BLaER1 (cell line): ENCODE measurements at regions not wholly inside any gene's neighbourhood (a gene's known extent, or its start where the extent isn't known, plus 50 kb on each side); places are given as distances from the start of the nearest gene placed in this dataset.
A peak's percentile ranks its signal among the peaks of the same experiment; 100 is the strongest.

Experiments
- H3K27ac ChIP-seq: shearing (Covaris generic); formaldehyde crosslinking; 2 replicates; pipeline ENCODE4 v1.8.1; 2022
- H3K27me3 ChIP-seq: shearing (Covaris generic); formaldehyde crosslinking; 2 replicates; pipeline ENCODE4 v1.8.1; 2022
- H3K36me3 ChIP-seq: shearing (Covaris generic); formaldehyde crosslinking; 2 replicates; pipeline ENCODE4 v1.8.1; 2022
- H3K4me1 ChIP-seq: shearing (Covaris generic); formaldehyde crosslinking; 2 replicates; pipeline ENCODE4 v1.8.1; 2022
- H3K4me2 ChIP-seq: shearing (Covaris generic); formaldehyde crosslinking; 2 replicates; pipeline ENCODE4 v1.8.1; 2022
- H3K4me3 ChIP-seq: shearing (Covaris generic); formaldehyde crosslinking; 2 replicates; pipeline ENCODE4 v1.8.1; 2022
- H3K9ac ChIP-seq: shearing (Covaris generic); formaldehyde crosslinking; 2 replicates; pipeline ENCODE4 v1.8.1; 2022
- H3K9me3 ChIP-seq: shearing (Covaris generic); formaldehyde crosslinking; 2 replicates; pipeline ENCODE4 v1.8.1; 2022
- H4K20me1 ChIP-seq: shearing (Covaris generic); formaldehyde crosslinking; 2 replicates; pipeline ENCODE4 v1.8.1; 2022
- Cebpa-rat ChIP-seq: shearing (Covaris generic); IDR thresholded peaks from 2 replicates; pipeline ENCODE4 v1.8.1; 2022

DNA sequence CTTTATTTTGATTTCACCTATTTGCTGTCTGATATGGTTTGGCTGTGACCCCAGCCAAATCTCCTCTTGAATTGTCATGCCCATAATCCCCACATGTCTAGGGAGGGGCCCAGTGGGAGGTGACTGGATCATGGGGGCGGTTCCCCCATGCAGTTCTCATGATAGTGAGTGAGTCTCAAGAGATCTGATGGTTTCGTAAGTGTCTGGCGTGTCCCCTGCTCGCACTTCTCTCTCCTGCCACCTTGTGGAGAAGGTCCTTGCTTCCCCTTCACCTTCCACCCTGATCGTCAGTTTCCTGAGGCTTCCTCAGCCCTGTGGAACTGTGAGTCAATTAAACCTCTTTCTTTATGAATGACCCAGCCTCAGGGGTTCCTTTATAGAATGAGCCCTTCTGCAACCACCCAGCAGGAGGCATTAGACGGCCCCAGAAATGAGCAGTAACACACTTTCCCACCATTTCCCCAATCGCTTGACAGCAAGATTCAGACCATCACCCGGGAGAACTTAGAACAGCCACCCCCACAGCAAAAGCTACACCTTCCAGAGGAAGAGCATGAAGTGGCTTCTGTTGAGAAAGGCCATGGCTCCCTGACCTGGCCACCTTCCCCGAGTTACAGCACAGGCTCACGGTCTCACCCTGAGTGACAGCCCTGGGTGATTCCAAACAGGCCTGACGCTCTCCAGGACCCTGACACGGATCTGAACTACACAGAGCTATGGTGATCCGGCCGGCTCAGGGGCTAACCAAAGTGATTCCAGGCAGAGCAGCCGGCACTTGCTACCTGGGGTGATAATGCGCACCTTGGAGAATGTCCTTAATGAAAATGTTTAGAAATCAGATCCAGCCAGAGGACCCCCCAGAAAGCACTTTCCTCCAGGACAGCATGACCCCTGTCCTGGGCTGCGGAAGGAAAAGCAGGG is 131.2 kb upstream of the CDH4 start:
- peaks cover 48% of the 10 kb centered on the region for H3K4me1 ChIP-seq
- no peaks in the 10 kb centered on the region for H3K27me3 ChIP-seq
- no peaks in the 10 kb centered on the region for H3K36me3 ChIP-seq
- H4K20me1 ChIP-seq: no peaks in the 10 kb centered on the region
- H3K4me3 ChIP-seq: no peak overlapping the region
- H3K4me2 ChIP-seq: peak overlapping the region; percentile 49
- no peaks in the 10 kb centered on the region for H3K9me3 ChIP-seq
- H3K9ac ChIP-seq: no peak overlapping the region
- no peak for TF ChIP-seq Cebpa-rat
- no peak overlapping the region; the same call in 1 of the 2 replicates for H3K27ac ChIP-seq

DNA sequence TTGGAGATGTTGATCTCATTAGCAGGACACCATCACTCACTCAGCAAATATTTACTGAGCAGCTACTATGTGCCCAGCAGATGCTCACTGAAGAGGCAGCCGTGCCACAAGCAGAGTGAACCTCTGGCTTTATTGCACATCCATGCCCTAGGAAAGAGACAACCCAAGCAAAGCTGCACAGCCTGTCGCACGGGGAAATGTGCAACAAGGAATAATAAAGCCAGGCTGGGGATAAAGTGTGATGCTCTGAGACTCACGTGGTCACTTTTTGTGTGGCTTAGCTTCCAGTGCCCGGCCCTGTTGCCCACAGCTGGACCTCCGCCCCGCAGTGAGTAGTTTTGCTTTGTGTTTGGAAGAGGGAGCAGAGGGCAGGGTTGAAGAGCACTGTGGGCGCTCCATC is 130.4 kb upstream of the CDH4 start:
- H3K4me3 ChIP-seq: no peak overlapping the region
- no peak overlapping the region for H3K4me2 ChIP-seq
- no peak overlapping the region for H3K27ac ChIP-seq
- H3K9ac ChIP-seq: no peak overlapping the region
- H3K27me3 ChIP-seq: no peaks in the 10 kb centered on the region
- TF ChIP-seq Cebpa-rat: no peak
- no peaks in the 10 kb centered on the region for H4K20me1 ChIP-seq
- no peaks in the 10 kb centered on the region for H3K9me3 ChIP-seq
- H3K36me3 ChIP-seq: no peaks in the 10 kb centered on the region
- H3K4me1 ChIP-seq: peaks cover 46% of the 10 kb centered on the region

DNA sequence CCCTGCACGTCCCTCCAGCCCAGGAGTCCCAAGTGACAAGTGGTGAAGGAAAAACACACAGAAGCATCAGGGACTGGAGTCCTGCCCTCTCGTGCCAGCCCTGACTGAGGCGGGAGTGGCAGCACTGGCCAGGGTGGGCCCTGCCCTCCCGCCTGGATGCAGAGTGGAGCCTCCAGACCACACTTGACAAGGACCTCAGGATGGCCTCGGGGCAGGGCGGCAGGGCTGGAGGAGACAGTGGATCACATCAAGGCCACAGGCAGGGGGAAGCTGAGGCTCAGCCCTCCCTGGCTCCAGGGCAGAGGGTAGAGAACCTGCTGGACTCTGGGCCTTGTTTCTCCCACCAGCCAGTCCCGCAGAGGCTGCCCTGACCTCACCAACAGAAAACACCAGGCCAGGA is 128.8 kb upstream of the CDH4 start:
- peaks cover 38% of the 10 kb centered on the region for H3K4me1 ChIP-seq

DNA sequence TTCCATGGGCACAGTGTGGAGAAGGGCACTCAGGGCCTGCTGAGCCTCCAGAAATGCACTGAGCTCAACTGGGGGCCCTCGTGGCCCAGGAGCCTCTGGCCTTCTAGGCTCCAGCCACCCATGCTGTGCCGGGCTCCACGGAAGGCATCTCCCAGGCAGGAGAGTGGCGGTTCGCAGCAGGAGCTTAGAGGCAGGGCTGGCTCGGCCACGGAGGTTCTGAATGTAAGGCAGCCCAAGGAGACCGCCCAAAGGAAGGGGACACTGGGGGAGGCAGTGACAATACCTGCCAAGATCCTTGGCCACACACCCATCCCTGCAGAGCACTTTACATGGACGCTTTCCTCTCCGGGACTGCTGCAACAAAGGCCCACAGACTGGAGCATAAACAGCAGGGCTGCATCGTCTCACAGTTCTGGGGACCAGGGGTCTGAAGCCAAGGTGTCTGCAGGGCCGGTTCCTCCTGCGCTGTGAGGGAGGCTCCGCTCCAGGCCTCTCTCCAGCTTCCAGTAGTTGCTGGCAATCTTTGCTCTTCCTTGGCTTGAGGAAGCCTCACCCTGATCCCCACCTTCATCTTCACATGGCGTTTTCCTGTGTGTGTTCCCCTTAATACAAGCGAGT is 128.2 kb upstream of the CDH4 start:
- no peaks in the 10 kb centered on the region for H4K20me1 ChIP-seq

More for the DNA sequence above, 128.8 kb upstream of the CDH4 start:
- Histone ChIP-seq H3K4me2 (no peak overlapping the region), H4K20me1 (no peaks in the 10 kb centered on the region), H3K36me3 (no peaks in the 10 kb centered on the region), H3K9ac (no peak overlapping the region), H3K4me3 (no peak overlapping the region), H3K9me3 (no peaks in the 10 kb centered on the region), H3K27ac (0 out of 2 replicates have a peak overlapping the region, but pooled peaks have one; percentile 4), H3K27me3 (no peaks in the 10 kb centered on the region)
- no peak for TF ChIP-seq Cebpa-rat

DNA sequence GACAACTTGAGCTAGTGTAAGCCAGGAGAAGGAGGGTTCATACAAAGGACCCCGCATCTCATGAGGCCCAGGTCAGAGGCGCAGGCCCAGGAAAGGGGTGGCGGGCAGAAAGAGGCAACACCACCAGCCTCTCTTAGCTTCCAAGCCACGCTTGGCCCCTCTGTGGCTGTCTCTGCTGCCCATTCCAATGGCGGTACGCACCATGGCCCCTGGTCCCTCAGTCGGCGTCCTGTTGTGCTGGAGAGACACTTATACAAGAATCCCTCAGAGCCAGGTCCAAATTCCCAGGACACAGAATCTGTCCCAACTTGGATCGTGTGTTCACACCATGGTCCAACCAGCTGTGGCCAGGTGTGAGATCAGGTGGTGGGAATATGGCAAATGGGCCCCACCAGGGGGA is 127.0 kb upstream of the CDH4 start:
- H3K4me2 ChIP-seq: peak overlapping the region; percentile 38
- no peak overlapping the region for H3K9ac ChIP-seq
- H4K20me1 ChIP-seq: no peaks in the 10 kb centered on the region
- H3K9me3 ChIP-seq: no peaks in the 10 kb centered on the region
- H3K4me3 ChIP-seq: no peak overlapping the region
- TF ChIP-seq Cebpa-rat: no peak
- peaks cover 20% of the 10 kb centered on the region for H3K4me1 ChIP-seq
- no peak overlapping the region for H3K27ac ChIP-seq
- H3K27me3 ChIP-seq: no peaks in the 10 kb centered on the region
- no peaks in the 10 kb centered on the region for H3K36me3 ChIP-seq

More for the DNA sequence above, 128.2 kb upstream of the CDH4 start:
- Histone ChIP-seq H3K4me3 (no peak overlapping the region), H3K4me2 (no peak overlapping the region), H3K4me1 (peaks cover 33% of the 10 kb centered on the region), H3K36me3 (no peaks in the 10 kb centered on the region), H3K27me3 (no peaks in the 10 kb centered on the region), H3K27ac (0 out of 2 replicates have a peak overlapping the region, but pooled peaks have one; percentile 4), H3K9me3 (no peaks in the 10 kb centered on the region), H3K9ac (no peak overlapping the region)
- no peak for TF ChIP-seq Cebpa-rat

DNA sequence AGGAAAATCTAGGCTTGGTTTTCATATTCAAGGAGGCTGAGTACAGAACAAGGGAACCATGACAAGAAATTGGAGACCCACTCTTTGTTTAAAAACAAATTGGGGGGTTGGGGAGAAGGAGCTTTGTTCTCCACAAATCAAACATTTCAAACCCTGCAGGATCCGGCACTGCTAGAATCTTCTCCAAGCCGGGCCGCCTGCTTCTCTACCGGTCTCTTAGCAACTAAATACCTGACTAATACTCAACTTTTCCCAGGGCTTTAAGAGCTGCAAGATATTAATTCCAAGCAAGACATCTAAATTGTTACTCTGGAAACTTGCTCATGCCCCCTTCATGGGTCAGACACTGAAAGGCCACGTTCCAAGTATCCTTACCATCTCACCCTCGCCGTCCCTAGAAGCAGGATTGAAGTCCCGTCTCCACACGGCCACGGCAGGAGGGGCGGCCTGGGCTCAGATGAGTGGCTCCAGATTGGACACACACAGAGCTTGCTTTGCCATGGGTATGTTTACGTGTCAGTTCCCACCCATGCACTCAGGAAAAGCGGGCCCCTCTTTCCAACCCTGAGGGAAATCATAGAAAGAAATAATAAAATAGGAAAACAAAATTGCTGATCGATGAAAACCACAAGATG is 126.4 kb upstream of the CDH4 start:
- Histone ChIP-seq H3K9me3 (no peaks in the 10 kb centered on the region), H3K4me1 (peaks cover 14% of the 10 kb centered on the region), H3K36me3 (no peaks in the 10 kb centered on the region), H3K4me3 (no peak overlapping the region), H3K27me3 (no peaks in the 10 kb centered on the region), H3K27ac (no peak overlapping the region), H3K4me2 (no peak overlapping the region), H4K20me1 (no peaks in the 10 kb centered on the region), H3K9ac (no peak overlapping the region)
- no peak for TF ChIP-seq Cebpa-rat

DNA sequence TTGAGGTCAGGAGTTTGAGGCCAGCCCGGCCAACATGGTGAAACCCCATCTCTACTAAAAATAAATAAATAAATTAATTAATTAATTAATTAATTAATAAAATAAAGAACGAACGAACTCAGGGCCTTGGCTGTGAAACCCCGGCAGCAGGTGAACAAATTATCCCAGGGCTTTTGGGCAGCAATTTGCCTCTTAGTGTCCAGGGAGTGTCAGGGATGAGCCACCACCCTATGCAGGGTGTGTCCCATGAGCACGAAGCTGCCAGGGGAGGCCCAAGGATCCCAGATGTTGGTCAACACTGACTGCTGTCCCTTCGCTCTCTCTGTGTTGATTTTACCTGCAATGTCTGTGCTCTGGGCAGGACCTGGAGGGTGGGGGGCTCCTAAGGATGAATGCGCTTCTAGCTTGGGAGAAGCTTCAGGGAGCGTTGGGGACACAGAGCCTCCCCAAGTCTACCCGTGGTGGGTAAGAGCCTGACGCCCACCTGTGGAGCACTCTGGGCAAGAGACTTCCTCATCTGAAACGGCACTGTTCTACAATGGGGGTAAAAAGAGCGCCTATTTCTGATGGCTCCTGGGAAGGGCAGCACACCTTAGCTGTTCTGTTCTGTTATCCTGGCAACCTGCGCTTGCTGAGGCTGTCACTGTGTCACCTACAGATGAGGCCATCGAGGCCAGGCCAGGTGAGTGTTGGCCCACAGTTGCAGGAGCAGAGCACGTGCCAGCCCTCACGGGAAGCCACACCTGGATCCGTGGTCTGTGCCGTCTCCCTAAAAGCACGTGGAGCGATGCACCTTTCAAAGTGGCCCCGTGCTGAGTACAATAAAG is 125.5 kb upstream of the CDH4 start:
- no peaks in the 10 kb centered on the region for H3K36me3 ChIP-seq
- no peaks in the 10 kb centered on the region for H3K27me3 ChIP-seq
- H3K27ac ChIP-seq: no peak overlapping the region
- TF ChIP-seq Cebpa-rat: no peak
- no peak overlapping the region for H3K9ac ChIP-seq
- no peaks in the 10 kb centered on the region for H4K20me1 ChIP-seq
- H3K4me2 ChIP-seq: no peak overlapping the region
- H3K9me3 ChIP-seq: no peaks in the 10 kb centered on the region
- peaks cover 9% of the 10 kb centered on the region for H3K4me1 ChIP-seq
- H3K4me3 ChIP-seq: no peak overlapping the region

DNA sequence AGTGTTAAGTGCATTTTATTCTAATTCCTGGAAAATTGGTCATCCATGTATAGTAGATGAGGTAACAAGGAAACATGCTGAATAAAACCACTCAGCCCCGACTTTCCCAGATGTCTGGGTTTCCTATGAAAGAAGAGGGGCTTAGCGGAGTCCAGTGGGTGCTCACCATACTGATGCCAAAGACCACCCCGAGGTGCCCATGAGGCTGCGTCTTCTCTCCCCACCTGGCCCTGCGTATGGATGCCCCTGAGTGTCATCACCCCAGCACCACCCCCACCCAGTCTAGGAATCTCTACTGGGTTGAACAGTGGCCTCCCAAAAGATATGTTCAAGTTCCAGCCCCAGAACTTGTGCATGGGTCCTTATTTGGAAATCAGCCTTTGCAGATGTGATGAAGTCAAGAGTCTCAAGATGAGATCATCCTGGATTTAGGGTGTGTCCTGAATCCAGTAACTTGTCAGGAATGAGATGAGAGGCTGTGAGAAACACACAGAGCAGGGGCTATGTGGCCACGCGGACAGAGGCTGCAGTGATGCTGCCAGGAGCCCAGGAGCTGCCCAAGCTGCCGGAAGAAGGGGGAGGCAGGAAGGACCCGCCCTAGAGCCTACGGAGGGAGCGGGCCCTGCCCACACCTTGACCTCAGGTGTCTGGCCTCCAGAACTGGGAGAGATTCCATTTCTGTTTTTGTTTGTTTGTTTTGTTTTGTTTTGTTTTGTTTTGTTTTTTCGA is 124.6 kb upstream of the CDH4 start:
- Histone ChIP-seq H3K27ac (no peak overlapping the region), H3K9me3 (no peaks in the 10 kb centered on the region), H3K9ac (no peak overlapping the region), H3K4me3 (no peak overlapping the region), H3K27me3 (no peaks in the 10 kb centered on the region), H3K4me2 (no peak overlapping the region), H4K20me1 (no peaks in the 10 kb centered on the region), H3K36me3 (no peaks in the 10 kb centered on the region), H3K4me1 (peaks cover 9% of the 10 kb centered on the region)
- no peak for TF ChIP-seq Cebpa-rat
